NCI-H774 (cell line): ENCODE measurements at regions not wholly inside any gene's neighbourhood (a gene's known extent, or its start where the extent isn't known, plus 50 kb on each side); places are given as distances from the start of the nearest gene placed in this dataset.

ENCODE experiments used
- DNase-seq: peaks from one replicate; lab custom pipeline; 2025; lab: John Stamatoyannopoulos, UW

- DNase-seq = no peak
Measured at GRCh38 chr5:2010940-2011339, 128.2 kb upstream of the IRX4 start.

- no peak for DNase-seq
Measured at GRCh38 chr5:2009986-2010914, 127.5 kb upstream of the IRX4 start.

DNA sequence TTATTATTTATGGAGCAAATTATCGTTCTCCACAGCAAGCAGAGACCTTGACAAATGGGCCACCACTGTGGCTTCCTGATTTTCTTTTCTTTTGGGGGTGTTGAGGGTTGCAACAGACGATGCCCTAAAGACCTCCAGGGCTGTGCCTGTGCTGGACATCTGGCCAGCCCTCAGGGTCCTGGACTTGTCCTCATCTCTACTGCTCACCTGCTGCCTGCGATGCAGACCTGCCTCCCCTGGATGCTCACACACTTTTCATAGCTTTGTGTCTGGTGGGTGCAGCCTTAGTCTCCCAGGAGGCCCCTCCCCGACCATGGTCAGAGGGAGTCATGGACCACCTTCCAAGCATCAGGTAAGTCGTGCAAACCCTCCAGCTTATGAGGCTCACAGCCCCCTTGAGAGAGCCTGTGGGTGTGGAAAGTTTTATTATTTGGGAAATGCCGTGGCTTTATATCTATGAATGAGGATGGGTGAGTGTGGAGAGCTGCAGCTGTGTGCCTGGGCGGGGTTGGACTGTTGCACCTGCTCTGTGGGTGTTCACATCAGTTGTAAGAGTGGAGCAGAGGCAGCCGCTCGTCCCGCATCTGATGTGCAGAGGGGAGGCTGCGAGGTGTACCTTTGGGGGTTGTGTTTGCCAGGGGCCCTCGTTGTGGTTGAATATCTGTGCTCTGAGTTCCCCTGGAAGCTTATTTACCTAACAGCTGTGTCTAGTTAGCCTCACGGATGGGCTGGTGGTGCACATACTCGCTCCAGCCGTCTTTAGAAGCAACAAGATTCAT lies 126.3 kb upstream of the IRX4 start:
- DNase-seq = no peak

DNA sequence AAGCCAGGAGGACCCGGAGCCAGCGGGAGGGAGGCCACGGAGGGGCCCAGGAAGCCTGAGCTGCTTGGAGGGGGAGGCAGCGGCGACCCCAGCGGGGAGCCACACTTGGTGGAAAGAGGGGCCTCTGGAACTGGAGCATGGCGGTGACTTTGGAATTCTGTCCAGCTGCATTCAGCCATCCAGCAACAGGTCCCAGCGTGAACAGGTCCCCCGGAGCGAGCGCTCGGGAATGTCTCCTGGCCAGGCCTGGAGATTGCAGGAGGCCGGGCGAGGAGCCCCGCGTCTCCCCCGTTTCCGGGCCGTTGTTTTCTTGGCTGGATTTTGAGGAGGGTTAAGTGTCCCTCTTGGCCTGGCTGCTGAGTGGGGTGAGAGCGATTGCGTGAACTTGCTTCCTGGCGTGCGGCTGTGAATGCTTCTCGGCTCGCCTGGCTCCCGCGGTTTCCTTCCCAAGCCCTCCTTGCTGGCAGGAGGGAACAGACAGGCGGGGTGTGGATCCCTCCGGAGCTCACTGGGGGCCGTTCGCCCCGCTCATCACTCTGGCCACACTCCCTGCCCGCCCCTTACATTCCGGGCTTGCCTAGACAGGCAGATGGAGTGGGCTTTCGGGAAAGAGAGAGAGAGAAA lies 125.3 kb upstream of the IRX4 start:
- DNase-seq = no peak

DNA sequence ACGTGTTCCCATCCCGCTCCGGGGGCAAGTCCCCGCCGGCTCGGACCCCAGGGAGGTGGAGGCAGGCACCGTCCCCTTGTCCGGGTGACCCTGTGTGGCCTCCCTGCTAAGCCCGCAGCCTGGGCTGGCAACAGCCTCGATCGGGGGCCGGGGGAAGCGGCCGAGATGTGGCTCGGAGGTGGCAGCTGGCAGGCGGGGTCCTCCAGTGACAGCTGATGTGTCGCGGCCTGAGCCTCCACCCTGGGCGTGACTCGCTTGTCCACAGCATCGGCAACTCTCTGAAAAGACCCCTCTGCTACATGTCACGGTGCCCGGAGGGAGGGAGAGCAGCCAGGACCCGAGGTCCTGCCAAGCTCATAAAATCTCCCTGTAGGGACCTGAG lies 124.8 kb upstream of the IRX4 start:
- DNase-seq = no peak

DNA sequence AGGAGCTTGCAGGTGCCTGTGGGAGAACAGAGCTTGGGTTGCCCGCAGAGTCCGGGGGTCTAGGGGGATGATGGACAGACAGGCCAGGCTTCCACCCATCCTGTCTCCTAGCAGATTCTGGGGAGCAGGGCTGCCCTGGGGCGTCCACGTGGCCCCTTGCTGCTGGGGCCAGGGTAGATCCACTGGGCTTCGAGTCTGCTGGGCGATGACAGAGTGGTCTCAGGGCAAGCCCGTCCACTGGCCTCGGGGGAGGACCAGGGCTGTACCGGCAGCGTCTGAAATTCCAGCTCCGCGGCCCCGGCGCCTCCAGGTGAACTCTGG lies 124.2 kb upstream of the IRX4 start:
- no peak for DNase-seq

DNA sequence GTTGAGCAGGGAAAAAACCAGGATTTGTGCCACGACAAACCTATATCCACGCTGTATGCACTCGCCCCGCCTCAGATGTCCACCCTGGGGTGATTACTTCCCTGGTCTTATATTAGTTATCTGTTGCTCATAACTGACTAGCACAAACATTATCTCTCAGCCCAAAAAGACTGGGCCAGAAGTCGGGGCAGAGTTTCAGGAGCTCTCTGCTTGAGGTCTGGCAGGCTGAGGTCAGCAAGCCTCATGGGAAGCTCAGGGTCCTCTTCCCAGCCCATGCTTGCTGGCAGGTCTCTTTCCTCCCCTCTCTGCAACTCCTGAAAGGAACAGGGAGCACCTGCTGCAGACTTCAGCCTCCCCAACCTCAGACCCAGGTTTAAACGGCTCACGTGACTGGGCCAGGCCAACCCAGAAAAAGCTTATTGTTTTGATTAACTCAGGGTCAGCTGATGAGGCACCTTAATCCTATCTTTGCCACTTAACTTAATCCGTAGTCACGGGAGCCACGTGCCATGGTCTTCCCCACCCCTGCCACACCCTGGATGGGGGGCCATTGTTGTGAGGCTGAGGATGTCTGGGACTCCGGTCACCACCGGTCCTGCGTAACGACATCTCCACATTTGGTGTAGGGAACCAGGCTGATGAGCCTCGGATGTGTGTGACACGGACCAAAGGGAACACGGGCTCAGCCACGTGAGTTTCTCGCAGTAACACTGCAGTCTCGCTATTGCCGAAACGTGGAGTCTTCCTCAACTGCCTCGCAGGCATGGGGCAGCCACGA lies 123.7 kb upstream of the IRX4 start:
- DNase-seq = no peak

- no peak for DNase-seq
Measured at GRCh38 chr5:2005101-2006041, 122.6 kb upstream of the IRX4 start.

DNA sequence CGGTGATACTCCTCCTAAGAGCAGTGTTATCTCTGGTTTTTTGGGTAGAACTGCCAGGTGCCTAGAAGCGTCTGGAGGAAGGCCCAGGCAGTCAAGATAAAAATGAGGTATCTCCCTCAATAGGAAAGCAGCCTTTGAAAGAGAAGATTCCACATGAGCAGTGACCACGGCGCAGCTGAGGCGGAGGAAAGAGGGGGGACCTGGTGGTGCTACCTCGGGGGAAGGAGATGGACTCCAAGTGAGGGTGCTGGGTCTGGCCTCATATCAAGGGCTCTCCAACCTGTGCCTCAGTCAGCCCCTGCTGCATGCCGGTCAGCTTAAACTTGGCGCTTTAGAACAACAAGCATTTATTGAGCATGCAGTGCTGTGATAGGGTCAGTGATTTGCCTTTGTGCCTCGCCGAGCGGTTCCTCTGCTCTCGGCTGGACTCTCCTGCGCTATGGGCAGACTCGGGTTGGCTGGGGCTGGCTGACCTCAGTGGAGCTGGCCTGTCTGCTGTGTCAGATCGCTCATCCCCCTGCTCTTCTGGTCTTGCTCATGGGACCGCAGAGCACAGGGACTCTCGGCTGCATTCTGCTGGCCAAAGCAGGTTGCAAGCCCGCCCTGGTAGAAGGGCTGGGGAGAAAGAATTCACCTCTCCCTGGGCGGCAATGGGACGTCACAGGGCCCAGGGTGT lies 121.1 kb upstream of the IRX4 start:
- no peak for DNase-seq

DNA sequence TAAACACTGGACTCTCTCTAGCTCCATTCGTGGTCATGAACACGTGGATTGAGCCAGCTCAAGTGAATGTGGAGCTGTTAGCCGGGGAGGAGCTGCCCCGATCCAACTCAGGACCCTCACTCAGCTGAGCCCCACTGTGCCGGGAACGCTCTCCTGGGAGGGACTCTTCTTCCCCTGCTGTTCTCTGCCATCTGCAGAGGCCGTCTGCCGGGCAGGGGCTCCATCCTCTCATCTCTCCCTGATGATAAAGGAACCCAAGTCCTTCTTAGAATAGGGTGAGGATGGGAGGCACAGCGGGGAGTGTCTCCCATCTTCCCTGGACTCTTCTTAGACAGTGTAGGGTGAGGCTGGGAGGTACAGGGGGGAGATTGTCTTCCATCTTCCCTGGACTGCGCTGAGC lies 120.5 kb upstream of the IRX4 start:
- no peak for DNase-seq

- DNase-seq = no peak
Measured at GRCh38 chr5:2001300-2001699, 118.6 kb upstream of the IRX4 start.

- DNase-seq = no peak
Measured at GRCh38 chr5:2000591-2000990, 117.9 kb upstream of the IRX4 start.

DNA sequence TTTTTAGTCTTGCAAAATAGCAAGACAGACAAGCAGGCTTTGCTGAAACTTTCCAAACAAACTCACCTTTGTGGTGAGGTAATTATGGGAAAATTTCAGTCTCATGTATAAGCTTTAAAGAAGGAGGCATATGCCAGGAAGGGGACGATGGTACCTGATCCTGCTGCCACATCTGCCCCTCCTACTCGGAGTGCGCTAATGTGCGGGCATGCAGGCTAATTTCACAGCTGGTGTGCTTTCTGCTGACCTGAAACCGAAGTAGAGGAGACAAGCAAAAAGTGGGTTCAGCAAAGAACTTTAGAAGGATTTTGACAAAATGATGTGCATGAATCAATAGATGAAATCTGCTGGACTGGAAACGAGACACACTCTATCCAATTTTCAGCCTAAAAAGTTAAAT lies 117.1 kb upstream of the IRX4 start:
- no peak for DNase-seq

- DNase-seq = no peak
Measured at GRCh38 chr5:1998716-1999317, 116.1 kb upstream of the IRX4 start.

DNA sequence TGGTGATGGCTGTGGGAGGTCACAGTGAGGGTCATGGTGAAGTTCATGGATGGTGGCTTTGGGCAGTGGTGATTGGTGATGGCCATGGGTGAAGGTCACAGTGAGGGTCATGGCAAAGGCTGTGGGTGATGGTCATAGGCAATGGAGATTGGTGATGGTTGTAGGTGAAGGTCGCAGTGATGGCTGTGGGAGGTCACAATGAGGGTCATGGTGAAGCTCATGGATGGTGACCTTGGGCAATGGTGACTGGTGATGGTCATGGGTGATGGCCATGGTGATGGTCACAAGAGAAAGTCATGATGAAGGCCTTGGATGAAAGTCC lies 115.6 kb upstream of the IRX4 start:
- no peak for DNase-seq

DNA sequence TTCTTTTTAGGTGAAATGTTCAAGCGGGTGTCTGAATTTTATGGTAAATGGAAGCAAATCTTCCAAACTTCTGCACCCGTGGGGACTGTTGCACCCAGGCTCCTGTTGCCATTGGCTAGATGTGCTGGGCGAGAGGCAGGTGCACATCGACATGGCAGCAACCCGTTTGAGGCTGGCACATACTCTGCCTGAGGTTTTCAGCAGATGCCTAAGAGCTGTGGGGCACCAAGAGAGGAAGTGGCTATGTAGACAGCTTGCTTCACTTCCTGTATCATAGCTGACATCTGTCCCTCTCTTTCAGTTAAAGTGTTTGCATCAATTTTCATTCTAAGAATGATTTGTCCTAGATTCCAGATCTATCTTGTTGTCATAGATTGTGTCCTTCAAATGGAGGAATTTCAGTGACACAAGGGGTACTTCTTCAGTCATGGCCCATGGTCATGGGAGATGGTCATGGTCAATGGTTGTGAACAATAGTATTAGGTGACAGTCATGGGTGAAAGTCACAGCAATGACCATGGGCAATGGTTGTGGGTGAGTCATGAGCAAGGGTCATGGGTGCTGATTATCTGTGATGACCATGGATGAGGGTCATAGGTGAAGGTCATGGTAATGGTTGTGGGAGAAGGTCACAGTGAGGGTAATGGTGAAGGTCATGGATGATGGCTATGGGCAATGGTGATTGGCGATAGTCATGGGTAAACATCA lies 115.1 kb upstream of the IRX4 start:
- DNase-seq = no peak

DNA sequence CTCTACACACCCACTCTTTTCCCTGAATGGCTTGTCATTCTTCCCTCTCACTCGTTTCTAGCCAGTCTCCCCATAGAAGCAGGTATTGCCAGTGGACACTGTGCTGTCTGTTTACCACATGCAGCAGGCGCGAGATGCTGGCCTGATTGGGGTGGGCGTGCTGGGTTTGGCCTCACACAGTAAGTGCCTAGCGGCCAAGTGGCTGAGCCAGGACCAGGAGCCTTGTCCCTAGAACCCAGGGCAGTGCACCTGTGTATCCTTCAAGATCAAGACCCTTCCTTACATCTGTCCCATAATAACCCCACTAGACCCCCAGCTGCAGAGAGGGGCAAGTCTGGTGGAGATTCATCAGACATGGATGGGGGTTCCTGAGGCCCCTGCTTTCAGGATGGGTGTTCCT lies 112.8 kb upstream of the IRX4 start:
- DNase-seq = no peak

DNA sequence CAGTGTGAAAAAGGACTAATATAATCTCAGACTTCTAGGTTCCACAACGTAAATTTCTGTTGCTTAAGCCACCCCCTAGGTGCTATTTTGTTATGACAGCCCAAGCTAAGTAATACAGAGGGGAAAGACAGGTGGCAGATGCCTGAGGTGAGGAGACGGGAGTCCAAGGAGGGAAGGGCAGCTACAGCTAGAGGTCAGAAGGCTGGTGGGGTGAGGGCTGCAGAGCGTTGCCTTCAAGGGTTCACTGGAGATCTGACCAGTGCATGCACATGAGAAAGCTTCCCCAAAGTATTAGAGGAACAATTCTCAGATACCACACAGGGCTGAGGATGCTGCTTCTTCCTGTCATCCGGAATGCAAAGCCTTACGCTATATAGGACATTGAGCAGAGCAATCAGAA lies 104.7 kb upstream of the IRX4 start:
- no peak for DNase-seq

- no peak for DNase-seq
Measured at GRCh38 chr5:1985781-1986180, 103.1 kb upstream of the IRX4 start.
